Stimulated activated CD4-positive, alpha-beta T cell treated with anti-CD3 and anti-CD28 coated beads, TNF-alpha, amount 100 ng/mL, for 1 hour (primary cell): ENCODE measurements at regions not wholly inside any gene's neighbourhood (a gene's known extent, or its start where the extent isn't known, plus 50 kb on each side); places are given as distances from the start of the nearest gene placed in this dataset.

Experiments
- DNase-seq, 3 donors: peaks; one replicate each; pipeline ENCODE4 v3.0.0-alpha.2; 2020; ENCODE audit warnings: low read depth in 3 of 3, low spot score in 1 of 3

DNA sequence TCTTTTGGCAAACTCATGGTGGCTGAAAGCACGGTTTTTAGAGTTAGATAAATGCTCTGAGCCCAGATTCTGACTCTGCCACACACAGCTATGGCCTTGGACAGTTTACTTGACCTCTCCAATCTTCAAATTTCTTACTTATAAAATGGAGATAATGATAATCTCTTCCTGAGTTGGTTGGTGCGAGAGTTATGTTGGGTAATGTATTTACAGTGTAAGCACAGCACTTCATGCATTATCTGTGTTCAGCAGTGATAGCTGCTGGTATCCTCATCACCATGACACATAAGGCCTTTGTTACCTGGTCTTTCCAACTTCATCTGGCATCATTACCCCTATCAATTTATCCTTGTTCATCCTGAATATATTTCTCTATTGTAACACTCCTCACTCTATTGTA is 178.8 kb upstream of the ELL2 start:
- DNase-seq: no peak

DNA sequence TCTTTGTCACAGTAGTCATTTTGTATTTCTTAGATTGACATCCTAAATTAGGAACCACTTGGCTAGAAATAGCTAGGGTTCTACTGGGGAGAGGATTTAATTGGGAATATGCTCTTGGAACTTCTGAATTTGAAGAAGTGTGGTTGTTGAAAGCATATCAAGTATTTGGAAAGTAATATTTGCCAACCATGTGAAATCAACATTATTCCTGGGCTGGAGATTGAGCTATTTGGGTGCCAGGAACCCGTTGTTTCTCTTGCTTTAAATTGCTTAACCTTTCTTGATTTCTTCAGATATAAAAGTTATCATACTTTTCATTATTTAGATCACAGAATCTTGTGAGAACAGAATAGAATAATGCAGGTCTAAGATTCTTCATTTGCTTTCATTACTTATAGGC is 178.4 kb upstream of the ELL2 start:
- no peak for DNase-seq

DNA sequence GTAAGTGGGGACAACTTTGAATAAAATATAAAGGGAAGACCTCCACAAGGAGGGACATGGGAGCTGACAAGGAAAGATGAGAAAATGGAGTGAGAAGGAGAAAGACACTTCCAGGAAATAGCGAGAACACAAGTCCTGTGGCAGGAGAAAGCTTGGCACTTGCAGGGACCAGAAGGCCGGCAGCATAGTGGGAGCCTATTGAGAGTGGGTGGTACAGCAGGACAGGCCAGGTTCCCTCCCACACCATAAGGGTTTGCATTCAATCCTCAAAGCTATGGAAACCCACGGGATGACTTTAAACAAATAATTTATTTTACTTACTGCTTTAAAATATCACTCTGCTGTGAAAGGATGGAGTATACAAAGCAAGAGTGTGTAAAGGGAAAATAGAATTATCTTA is 173.2 kb upstream of the ELL2 start:
- no peak for DNase-seq

- DNase-seq: no peak
These were observed 171.9 kb upstream of the ELL2 start for GRCh38 chr5:96133341-96134079.

DNA sequence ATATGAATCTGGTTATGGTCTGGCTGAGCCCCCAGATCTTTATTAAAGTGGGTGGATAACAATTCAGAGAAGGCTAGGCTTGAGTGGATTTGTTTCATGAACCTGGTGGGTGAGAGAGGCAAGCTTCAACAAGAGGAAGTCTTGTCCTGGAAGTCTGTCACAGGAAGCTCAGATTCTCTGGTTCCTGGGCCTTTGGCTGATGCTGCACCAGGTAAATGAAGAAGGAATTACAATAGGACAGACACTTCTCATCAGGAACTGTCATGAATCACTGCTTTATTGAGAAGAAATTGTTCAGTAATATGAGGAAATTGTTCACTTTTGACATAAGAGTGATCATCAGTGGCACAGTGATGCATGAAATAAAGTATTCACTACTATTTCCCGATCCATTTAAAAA is 167.6 kb upstream of the ELL2 start:
- DNase-seq: no peak

GRCh38 chr5:96128204-96128864 is 166.7 kb upstream of the ELL2 start:
- no peak for DNase-seq

DNA sequence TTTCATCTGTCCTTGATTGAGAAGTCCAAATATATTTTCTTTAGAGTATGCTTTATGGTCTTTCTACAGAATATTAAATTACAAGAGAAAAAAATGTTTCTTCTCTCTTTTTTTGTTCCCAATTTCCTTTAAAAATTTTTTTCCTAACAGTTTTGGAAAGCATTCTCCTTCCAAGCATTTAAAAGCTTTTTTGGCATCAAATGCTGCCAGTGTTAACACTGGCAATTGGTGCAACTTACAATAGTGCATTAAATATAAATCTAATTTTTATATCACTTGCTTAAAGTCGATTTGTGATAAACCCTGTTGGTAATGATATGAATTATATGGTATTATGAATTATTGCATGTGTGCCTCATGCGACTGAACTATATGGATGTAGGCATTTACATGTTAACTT is 165.9 kb upstream of the ELL2 start:
- DNase-seq: no peak

- DNase-seq: no peak
These were observed 163.7 kb upstream of the ELL2 start for GRCh38 chr5:96125231-96125891.

- no peak for DNase-seq
These were observed 162.9 kb upstream of the ELL2 start for GRCh38 chr5:96124589-96124988.

- no peak for DNase-seq
These were observed 161.8 kb upstream of the ELL2 start for GRCh38 chr5:96123418-96123817.

DNA sequence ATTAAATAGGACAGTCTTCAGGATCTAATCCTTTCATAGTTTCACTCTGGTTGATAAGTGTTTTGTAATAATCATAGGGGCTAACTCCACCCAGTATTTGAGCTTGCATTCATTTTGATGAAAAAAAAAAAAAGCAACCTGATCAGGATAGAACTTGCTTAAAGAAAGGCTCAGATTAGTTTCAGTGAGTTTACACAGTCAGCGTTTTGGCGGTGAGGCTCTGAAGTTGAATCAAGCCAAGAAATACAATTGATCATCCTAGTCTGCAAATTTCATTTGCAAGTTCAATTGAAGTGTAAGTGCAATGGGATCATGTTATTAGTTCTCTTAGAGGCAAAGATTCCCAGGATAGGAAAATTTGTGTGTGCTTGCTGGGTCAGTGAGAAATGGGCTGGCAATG is 159.7 kb upstream of the ELL2 start:
- no peak for DNase-seq

- DNase-seq: no peak
These were observed 158.5 kb upstream of the ELL2 start for GRCh38 chr5:96120120-96120519.

- DNase-seq: no peak
These were observed 156.4 kb upstream of the ELL2 start for GRCh38 chr5:96117771-96118651.

GRCh38 chr5:96115147-96115807 is 153.6 kb upstream of the ELL2 start:
- no peak for DNase-seq

DNA sequence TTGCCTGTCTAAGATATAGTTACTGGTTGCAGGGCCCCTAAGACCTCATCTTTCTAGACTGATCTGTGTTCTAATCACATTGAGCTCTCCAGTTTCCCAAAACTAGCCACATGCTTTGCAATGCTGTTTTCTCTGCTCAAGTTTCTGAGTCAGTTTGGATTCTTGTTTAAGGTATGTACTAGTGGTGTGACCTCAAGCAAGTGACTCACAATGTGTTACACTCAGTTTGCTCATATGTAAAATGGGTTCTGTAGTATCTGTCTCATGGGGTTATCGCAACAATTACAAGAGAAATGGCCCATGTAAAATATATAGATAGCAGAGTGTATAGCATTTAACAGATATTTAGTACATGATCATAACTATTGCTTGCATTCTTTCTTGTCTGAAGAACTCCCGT is 153.1 kb upstream of the ELL2 start:
- no peak for DNase-seq

DNA sequence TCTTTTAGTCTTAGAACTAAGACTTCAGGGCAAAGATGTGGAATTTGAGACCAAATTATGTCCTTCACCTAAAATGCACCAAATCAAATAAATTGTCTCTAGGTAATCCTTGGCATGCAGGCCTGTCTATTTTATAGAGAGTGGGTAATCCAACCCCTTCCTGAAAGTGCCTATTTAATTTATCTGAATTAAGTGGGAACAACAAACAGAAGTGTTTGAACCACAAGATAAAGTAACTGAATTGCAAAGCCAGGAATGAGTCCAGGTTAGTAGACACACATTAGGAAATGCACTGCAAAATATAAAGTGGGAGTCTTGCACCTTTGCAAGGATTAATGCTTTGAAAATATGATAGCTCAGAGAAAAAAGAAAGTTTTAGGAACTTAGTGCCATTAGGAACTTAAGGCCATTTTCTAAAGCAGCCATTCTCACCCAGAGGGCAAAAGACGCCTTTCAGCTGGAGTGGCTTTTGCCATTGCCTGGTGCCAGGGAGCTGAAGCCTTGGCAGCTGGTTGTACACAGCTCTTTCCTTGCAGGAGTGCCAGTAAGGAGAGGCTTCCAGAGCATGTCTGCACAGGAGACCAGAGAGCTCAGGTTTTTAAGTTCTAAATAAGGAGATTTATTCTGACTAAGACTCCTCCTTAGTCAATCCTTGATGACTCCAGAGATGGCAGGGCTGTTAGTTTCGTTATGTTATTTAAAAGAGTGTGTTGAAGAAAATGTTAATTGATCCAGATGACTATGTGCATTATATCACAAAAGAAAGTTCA is 151.7 kb upstream of the ELL2 start:
- no peak for DNase-seq

GRCh38 chr5:96112703-96113102 is 151.1 kb upstream of the ELL2 start:
- no peak for DNase-seq

DNA sequence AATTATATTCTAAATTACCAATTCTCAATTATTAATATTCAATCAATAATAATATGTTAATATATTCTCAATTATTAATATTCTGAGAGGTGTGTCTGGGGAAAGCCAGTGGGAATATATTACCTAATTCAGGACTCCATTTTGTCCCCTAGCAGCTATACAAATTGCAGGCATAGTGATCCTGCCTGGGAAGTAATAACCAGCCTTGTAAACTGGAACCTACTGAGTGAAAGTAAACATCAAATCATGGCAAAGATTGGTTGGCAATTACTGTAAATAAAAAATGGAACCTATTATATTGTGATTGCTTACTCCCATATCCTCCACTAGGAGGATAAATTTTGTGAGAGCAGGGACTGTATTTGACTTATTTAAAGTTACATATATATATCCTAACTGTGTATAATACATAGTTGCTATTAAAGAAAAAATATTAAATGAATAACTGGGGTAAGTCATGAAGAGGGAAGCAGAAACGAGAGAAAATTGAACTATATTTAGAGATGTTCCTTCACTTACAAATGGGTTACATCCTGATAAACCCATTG is 150.5 kb upstream of the ELL2 start:
- DNase-seq: no peak

- no peak for DNase-seq
These were observed 149.6 kb upstream of the ELL2 start for GRCh38 chr5:96111080-96111756.
